ENCODE measurements at regions not wholly inside any gene's neighbourhood (a gene's known extent, or its start where the extent isn't known, plus 50 kb on each side); places are given as distances from the start of the nearest gene placed in this dataset.

- TF ChIP-seq CBX2 (IDR thresholded peaks at IDR 0.05; ENCODE audit: low read depth, low read length), result no peak
- TF ChIP-seq CBX2 (CRISPR knock-in tag; IDR thresholded peaks at IDR 0.05; ENCODE audit: low read depth), result no peak
- no peak for TF ChIP-seq ZNF253 (CRISPR knock-in tag; IDR thresholded peaks at IDR 0.05; ENCODE audit: borderline replicate concordance)
These were observed 580.2 kb downstream of the KCNJ18 start (continued) for GRCh38 chr17:22272363-22273146.

GRCh38 chr17:22273308-22273707, 581.0 kb downstream of the KCNJ18 start:
- POLR2A ChIA-PET, result no interaction called here
- BruUV-seq (replicated peaks), result no TSS peak
- no peak overlapping the region for H3K9ac ChIP-seq (ENCODE audit: insufficient read depth, low read depth, low read length)
- no peak overlapping the region for H3K4me3 ChIP-seq (replicated peaks in 1 of 3; ENCODE audit: insufficient read depth in 1 of 3, low read depth in 2 of 3, low read length in 3 of 3)
- no peaks in the 10 kb centered on the region for H3K27me3 ChIP-seq (ENCODE audit: control insufficient read depth in 1 of 2, insufficient read depth in 2 of 2, low read length in 2 of 2)
- intact Hi-C loops (cut with micrococcal nuclease; ENCODE audit: unreplicated experiment) (no loop called here), in situ Hi-C loops (cut with HindIII; ENCODE audit: extremely low pct_ligation_motif_present, low pct_unique_long_range_greater_than_20kb) (no loop called here)
- H3K4me2 ChIP-seq (ENCODE audit: low read depth, low read length), result no peak overlapping the region
- FAIRE-seq, result no peak
- no peaks in the 10 kb centered on the region for H3K79me2 ChIP-seq (ENCODE audit: insufficient read depth, low read length)
- 0% methylated on average over 2 of the region's 2 CpGs for WGBS (ENCODE audit: low lambda C conversion rate)
- DNase-seq (ENCODE audit: low spot score), result no peak
- H3K9me3 ChIP-seq (ENCODE audit: low read length), result no peaks in the 10 kb centered on the region
- no peak for TF ChIP-seq FOXP1 (IDR thresholded peaks at IDR 0.05)
- TF ChIP-seq FOXP1 (CRISPR knock-in tag; IDR thresholded peaks at IDR 0.05), result no peak
- TF ChIP-seq ZNF292 (CRISPR knock-in tag; IDR thresholded peaks at IDR 0.05; ENCODE audit: borderline replicate concordance, low read depth), result no peak
- TF ChIP-seq ZBED4 (CRISPR knock-in tag; IDR thresholded peaks at IDR 0.05; ENCODE audit: borderline replicate concordance), result no peak
- no peak for TF ChIP-seq PBX3 (CRISPR knock-in tag; IDR thresholded peaks at IDR 0.05; ENCODE audit: borderline replicate concordance)
- no peak for TF ChIP-seq MYC (CRISPR knock-in tag; IDR thresholded peaks at IDR 0.05; ENCODE audit: borderline replicate concordance)
- TF ChIP-seq SMARCC2 (IDR thresholded peaks at IDR 0.05), result no peak
- TF ChIP-seq TMF1 (CRISPR knock-in tag; IDR thresholded peaks at IDR 0.05; ENCODE audit: low read depth), result no peak
- TF ChIP-seq ZNF615 (CRISPR knock-in tag; IDR thresholded peaks at IDR 0.05; ENCODE audit: borderline replicate concordance), result no peak
- no peak for TF ChIP-seq MXD4 (CRISPR knock-in tag; IDR thresholded peaks at IDR 0.05)
- no peak for TF ChIP-seq NFKB2 (CRISPR knock-in tag; IDR thresholded peaks at IDR 0.05; ENCODE audit: borderline replicate concordance)
- H3K27ac ChIP-seq (ENCODE audit: extremely low read length, insufficient read depth, low read length), result no peak overlapping the region
- CTCF ChIA-PET (ENCODE audit: low intra/inter-chr PET ratio, low total read pairs), result no interaction called here
- no peaks in the 10 kb centered on the region for H3K36me3 ChIP-seq (replicated peaks in 1 of 2; ENCODE audit: control insufficient read depth in 1 of 2, insufficient read depth in 2 of 2, low read length in 2 of 2)
- no peak overlapping the region for H2AFZ ChIP-seq (ENCODE audit: low read length)
- no peaks in the 10 kb centered on the region for H3K4me1 ChIP-seq (ENCODE audit: insufficient read depth, low read length)
- ATAC-seq, result no peak
- H4K20me1 ChIP-seq (ENCODE audit: insufficient read depth, low read length), result no peaks in the 10 kb centered on the region
